Tibial nerve (tissue), 4 donors: ENCODE measurements at regions not wholly inside any gene's neighbourhood (a gene's known extent, or its start where the extent isn't known, plus 50 kb on each side); places are given as distances from the start of the nearest gene placed in this dataset.

ENCODE experiments used
- DNase-seq, 2 donors: peaks; one replicate each; pipeline ENCODE4 v3.0.0-alpha.2; 2019; ENCODE audit warnings: low spot score in 2 of 2
- H3K27ac ChIP-seq, 4 donors: fragments of 200-600 bp; sonication (generic) in 3 of 4; one replicate each; pipeline ENCODE4 v1.5.1; 2017 to 2019; ENCODE audit warnings: mild to moderate bottlenecking in 1 of 4
- H3K27me3 ChIP-seq, 2 donors: fragments of 200-600 bp; sonication (generic) in 1 of 2; one replicate each; pipeline versions ENCODE4 v1.5.1 to v1.6.0; 2017 to 2019
- H3K36me3 ChIP-seq, 3 donors: fragments of 200-600 bp; sonication (generic); one replicate each; pipeline ENCODE4 v1.5.1; 2018 to 2019
- H3K4me1 ChIP-seq, 4 donors: fragments of 200-600 bp; sonication (generic) in 3 of 4; one replicate each; pipeline ENCODE4 v1.5.1; 2017 to 2019
- H3K4me3 ChIP-seq, 4 donors: fragments of 200-600 bp; sonication (generic) in 3 of 4; one replicate each; pipeline ENCODE4 v1.5.1; 2017 to 2019; ENCODE audit warnings: mild to moderate bottlenecking in 1 of 4, moderate library complexity in 1 of 4
- H3K9me3 ChIP-seq, 4 donors: fragments of 200-600 bp; sonication (generic) in 3 of 4; one replicate each; pipeline ENCODE4 v1.5.1; 2017 to 2019
- CTCF ChIP-seq, 5 experiments: fragments of 200-600 bp in 3 of 5; fragments of 450-650 bp in 2 of 5; sonication (generic) in 3 of 5; IDR thresholded peaks; one replicate each; pipeline ENCODE4 v1.5.1; 2016 to 2019; ENCODE audit warnings: antibody characterized with exemption in 5 of 5, mild to moderate bottlenecking in 3 of 5, moderate library complexity in 2 of 5
- EP300 ChIP-seq, 2 donors: sonication (generic); formaldehyde crosslinking; IDR thresholded peaks; one replicate each; pipeline ENCODE4 v1.6.1; 2017; ENCODE audit warnings: antibody characterized with exemption in 2 of 2, mild to moderate bottlenecking in 1 of 2
- POLR2A ChIP-seq, 2 donors: fragments of 450-650 bp; IDR thresholded peaks; one replicate each; pipeline ENCODE4 v1.6.1; 2017; ENCODE audit warnings: antibody characterized with exemption in 2 of 2, mild to moderate bottlenecking in 2 of 2, moderate library complexity in 2 of 2
- WGBS, 2 donors: methylation state at CpG; one replicate each; pipeline ENCODE4 v1.1.5; 2018; 5-methylcytosine and 5-hydroxymethylcytosine counted together

DNA sequence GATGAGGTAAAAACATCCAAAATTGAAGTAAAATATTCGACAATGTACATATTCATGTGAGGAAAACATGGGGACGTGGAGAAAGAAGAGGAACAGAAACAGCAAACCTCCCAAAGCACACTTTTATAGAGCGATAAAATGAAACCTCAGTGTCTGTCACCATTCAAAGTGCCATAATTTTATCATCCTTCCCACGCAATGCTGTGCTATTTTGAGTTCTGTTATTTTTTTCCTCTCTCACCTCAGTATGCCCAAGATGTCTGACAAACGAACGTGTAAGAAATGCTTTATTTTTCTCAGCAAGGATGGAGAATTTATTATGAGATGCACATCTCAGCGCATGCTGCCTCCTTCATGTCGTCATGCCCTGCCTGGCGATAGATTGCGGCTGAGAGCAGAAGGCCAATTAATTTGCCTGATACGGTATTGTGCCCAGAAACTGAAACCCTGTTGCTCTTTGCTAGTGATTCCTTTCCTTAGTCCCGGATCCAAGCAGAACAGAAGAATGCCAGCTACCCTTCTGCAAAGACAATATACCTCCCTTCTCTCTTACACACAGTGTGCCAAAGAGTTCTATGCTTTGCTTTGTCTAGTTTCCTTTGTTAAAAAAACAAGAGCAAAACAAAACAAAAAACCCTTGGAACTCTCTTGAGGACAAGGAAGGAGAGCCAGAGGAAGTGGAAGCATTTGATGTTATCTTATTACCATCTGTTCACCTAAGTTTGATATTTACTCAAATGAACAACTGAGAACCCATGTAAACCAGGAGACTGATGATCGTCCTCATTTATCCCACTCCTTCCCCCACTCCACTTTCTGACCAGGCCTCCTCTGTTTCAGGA, 192.4 kb downstream of the SEMA6A start:
- no peak for DNase-seq
- Histone ChIP-seq H3K27me3 (no peaks in the 10 kb centered on the region), H3K36me3 (no peaks in the 10 kb centered on the region), H3K27ac (no peak overlapping the region), H3K4me1 (peaks cover 0 to 12% (median 0%) of the 10 kb centered on the region in 4 donors), H3K4me3 (no peak overlapping the region), H3K9me3 (no peaks in the 10 kb centered on the region)
- 79 to 85% methylated on average over 13 of the region's 13 CpGs for WGBS, 2 donors
- TF ChIP-seq CTCF (IDR thresholded peaks at IDR 0.05) (no peak), POLR2A (IDR thresholded peaks at IDR 0.05) (no peak), EP300 (IDR thresholded peaks at IDR 0.05) (no peak)

DNA sequence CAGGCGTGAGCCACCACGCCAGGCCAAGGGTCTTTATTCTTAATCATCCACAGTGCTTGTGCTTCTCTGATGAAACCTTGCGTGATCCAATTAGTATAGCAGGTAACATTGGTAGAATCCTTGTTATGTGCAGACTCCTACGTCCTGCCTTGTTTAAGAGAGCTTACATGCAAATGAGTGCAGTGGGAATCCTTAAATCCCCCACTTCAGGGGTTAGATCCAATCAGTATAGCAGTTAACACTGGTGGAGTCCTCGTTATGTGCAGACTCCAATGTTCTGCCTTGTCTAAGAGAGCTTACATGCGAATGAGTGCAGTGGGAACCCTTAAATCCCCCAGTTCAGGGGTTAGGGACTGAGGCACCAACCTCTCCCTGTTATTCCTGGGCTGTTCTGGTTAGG, 193.4 kb downstream of the SEMA6A start:
- 96 to 98% methylated on average over 6 of the region's 6 CpGs for WGBS, 2 donors
- peaks cover 0 to 12% (median 0%) of the 10 kb centered on the region in 4 donors for H3K4me1 ChIP-seq
- no peak overlapping the region for H3K4me3 ChIP-seq
- no peaks in the 10 kb centered on the region for H3K9me3 ChIP-seq
- H3K27ac ChIP-seq: no peak overlapping the region
- H3K27me3 ChIP-seq: no peaks in the 10 kb centered on the region
- no peak for TF ChIP-seq POLR2A (IDR thresholded peaks at IDR 0.05)
- TF ChIP-seq EP300 (IDR thresholded peaks at IDR 0.05): no peak
- no peak for TF ChIP-seq CTCF (IDR thresholded peaks at IDR 0.05)
- DNase-seq: no peak
- H3K36me3 ChIP-seq: no peaks in the 10 kb centered on the region

GRCh38 chr5:116380621-116381020, 194.0 kb downstream of the SEMA6A start:
- Histone ChIP-seq H3K4me3 (no peak overlapping the region), H3K27ac (no peak overlapping the region), H3K27me3 (no peaks in the 10 kb centered on the region), H3K9me3 (no peaks in the 10 kb centered on the region), H3K4me1 (peaks cover 0 to 12% (median 0%) of the 10 kb centered on the region in 4 donors), H3K36me3 (no peaks in the 10 kb centered on the region)
- WGBS, 2 donors: 100% methylated on average over 2 of the region's 2 CpGs
- TF ChIP-seq EP300 (IDR thresholded peaks at IDR 0.05) (no peak), CTCF (IDR thresholded peaks at IDR 0.05) (no peak), POLR2A (IDR thresholded peaks at IDR 0.05) (no peak)
- no peak for DNase-seq

DNA sequence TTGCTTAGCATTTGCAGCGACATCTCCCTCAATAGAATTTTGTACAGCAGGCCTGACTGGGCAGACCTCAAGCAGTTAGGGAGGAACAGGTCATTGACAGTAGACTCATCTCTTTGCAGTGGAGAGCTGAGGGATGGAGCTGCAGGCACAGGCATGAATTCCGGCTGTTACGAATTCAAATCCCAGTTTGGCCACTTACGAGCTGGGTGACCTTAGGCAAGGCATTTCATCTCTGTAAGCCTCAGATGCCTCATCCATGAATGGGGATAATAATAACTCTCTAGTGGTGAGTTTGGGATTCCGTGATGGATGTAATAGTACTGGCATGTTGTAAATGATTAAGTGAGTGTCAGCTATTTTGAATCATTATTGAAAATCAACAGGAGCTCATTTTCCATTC, 195.3 kb downstream of the SEMA6A start:
- Histone ChIP-seq H3K36me3 (no peaks in the 10 kb centered on the region), H3K4me3 (no peak overlapping the region), H3K4me1 (peaks cover 0 to 12% (median 0%) of the 10 kb centered on the region in 4 donors), H3K27me3 (no peaks in the 10 kb centered on the region), H3K9me3 (no peaks in the 10 kb centered on the region), H3K27ac (no peak overlapping the region)
- TF ChIP-seq CTCF (IDR thresholded peaks at IDR 0.05): no peak
- TF ChIP-seq EP300 (IDR thresholded peaks at IDR 0.05): no peak
- TF ChIP-seq POLR2A (IDR thresholded peaks at IDR 0.05): no peak
- DNase-seq: no peak
- 96 to 98% methylated on average over 5 of the region's 5 CpGs for WGBS, 2 donors

GRCh38 chr5:116378777-116379121, 195.9 kb downstream of the SEMA6A start:
- TF ChIP-seq POLR2A (IDR thresholded peaks at IDR 0.05): no peak
- no peak for TF ChIP-seq CTCF (IDR thresholded peaks at IDR 0.05)
- no peak for TF ChIP-seq EP300 (IDR thresholded peaks at IDR 0.05)
- no peak overlapping the region for H3K4me3 ChIP-seq
- no peaks in the 10 kb centered on the region for H3K27me3 ChIP-seq
- H3K9me3 ChIP-seq: no peaks in the 10 kb centered on the region
- no peak overlapping the region for H3K27ac ChIP-seq
- WGBS, 2 donors: 67 to 89% methylated on average over 5 of the region's 5 CpGs
- peaks cover 0 to 12% (median 0%) of the 10 kb centered on the region in 4 donors for H3K4me1 ChIP-seq
- no peak for DNase-seq
- H3K36me3 ChIP-seq: no peaks in the 10 kb centered on the region
